Panc1 (cell line): ENCODE measurements at regions not wholly inside any gene's neighbourhood (a gene's known extent, or its start where the extent isn't known, plus 50 kb on each side); places are given as distances from the start of the nearest gene placed in this dataset.

ENCODE experiments used
- ATAC-seq: fragments of 200-7000 bp; cut with Tn5 transposase; 2 replicates; pipeline ENCODE4 v1.9.1; 2020; ENCODE audit warnings: mild to moderate bottlenecking, moderate library complexity
- BruUV-seq: library from RNA; stranded (reverse); fragments of 400-500 nt; replicated peaks from 2 replicates; lab custom pipeline; 2021; lab: Mats Ljungman, UMichigan
- CTCF ChIA-PET: fragments of 300-600 bp; sonication (Branson Sonifier 250); formaldehyde crosslinking; loops from one replicate; lab custom pipeline; 2022; ENCODE audit warnings: antibody characterized with exemption; lab: Charles Lee
- POLR2A ChIA-PET: fragments of 300-600 bp; sonication (Branson Sonifier 250); formaldehyde crosslinking; loops from one replicate; lab custom pipeline; 2022; ENCODE audit warnings: antibody characterized with exemption; lab: Charles Lee
- DNase-seq: peaks from one replicate; pipeline ENCODE4 v3.0.0-alpha.2; 2010; ENCODE audit warnings: low read depth, low spot score
- H3K27ac ChIP-seq: 2 replicates; pipeline ENCODE4 v1.5.1; 2011; ENCODE audit warnings: mild to moderate bottlenecking, low read length, inconsistent platforms
- H3K27me3 ChIP-seq: fragments of 200-500 bp; sonication (Bioruptor generic); 2 replicates; pipeline ENCODE4 v1.6.0; 2014; ENCODE audit warnings: low read length, inconsistent platforms; ENCODE audit not compliant: control insufficient read depth, insufficient read depth
- H3K36me3 ChIP-seq: fragments of 200-500 bp; sonication (Bioruptor generic); 2 replicates; pipeline ENCODE4 v1.5.1; 2014; ENCODE audit warnings: inconsistent platforms, mild to moderate bottlenecking, low read length, moderate library complexity; ENCODE audit not compliant: control insufficient read depth, insufficient read depth
- H3K4me1 ChIP-seq: 2 replicates; pipeline ENCODE4 v1.5.1; 2011; ENCODE audit warnings: inconsistent platforms, mild to moderate bottlenecking, low read length, moderate library complexity; ENCODE audit not compliant: control insufficient read depth, insufficient read depth
- H3K4me3 ChIP-seq, 2 experiments: 2 replicates each; pipeline ENCODE4 v1.5.1; 2011 to 2012; ENCODE audit warnings: low read depth in 2 of 2, low read length in 2 of 2, mild to moderate bottlenecking in 2 of 2, inconsistent platforms in 1 of 2, moderate library complexity in 1 of 2
- H3K9me3 ChIP-seq: fragments of 200-500 bp; sonication (Bioruptor generic); 2 replicates; pipeline ENCODE4 v1.5.1; 2014; ENCODE audit warnings: low read depth, mild to moderate bottlenecking, inconsistent platforms, low read length, moderate library complexity; ENCODE audit not compliant: control insufficient read depth, insufficient read depth
- CTCF ChIP-seq: fragments of 450-650 bp; IDR thresholded peaks from 2 replicates; pipeline ENCODE4 v1.5.1; 2017; ENCODE audit warnings: mild to moderate bottlenecking
- POLR2AphosphoS5 ChIP-seq: IDR thresholded peaks from 2 replicates; pipeline ENCODE4 v1.6.1; 2012; ENCODE audit warnings: mild to moderate bottlenecking, low read depth, low read length, moderate library complexity
- SIN3A ChIP-seq: IDR thresholded peaks from 2 replicates; pipeline ENCODE4 v1.6.1; 2012; ENCODE audit warnings: low read depth, mild to moderate bottlenecking, low read length, moderate library complexity, borderline replicate concordance; ENCODE audit not compliant: insufficient read depth
- TCF7L2 ChIP-seq: IDR thresholded peaks from 2 replicates; pipeline ENCODE4 v1.6.1; 2011; ENCODE audit warnings: mild to moderate bottlenecking, low read depth, low read length, inconsistent platforms
- in situ Hi-C: cut with HindIII; loops from 2 replicates; pipeline ENCODE4 v1.10.0; 2016; ENCODE audit warnings: low sequenced_read_pairs, low pct_unique_long_range_greater_than_20kb
- intact Hi-C: fragments of 100-400 bp; cut with micrococcal nuclease; formaldehyde crosslinking; loops from one replicate; pipeline ENCODE4 v1.10.0; 2022; ENCODE audit not compliant: unreplicated experiment
- TF ChIP-seq, protein P1 (sequence below), 2 experiments: IDR thresholded peaks; 2 replicates each; pipeline ENCODE4 v1.6.1; 2011 to 2012; ENCODE audit warnings: low read depth in 2 of 2, control low read depth in 1 of 2, low read length in 1 of 2, mild to moderate bottlenecking in 1 of 2, moderate library complexity in 1 of 2; ENCODE audit not compliant: insufficient read depth in 1 of 2

- TF ChIP-seq, protein P1, sequence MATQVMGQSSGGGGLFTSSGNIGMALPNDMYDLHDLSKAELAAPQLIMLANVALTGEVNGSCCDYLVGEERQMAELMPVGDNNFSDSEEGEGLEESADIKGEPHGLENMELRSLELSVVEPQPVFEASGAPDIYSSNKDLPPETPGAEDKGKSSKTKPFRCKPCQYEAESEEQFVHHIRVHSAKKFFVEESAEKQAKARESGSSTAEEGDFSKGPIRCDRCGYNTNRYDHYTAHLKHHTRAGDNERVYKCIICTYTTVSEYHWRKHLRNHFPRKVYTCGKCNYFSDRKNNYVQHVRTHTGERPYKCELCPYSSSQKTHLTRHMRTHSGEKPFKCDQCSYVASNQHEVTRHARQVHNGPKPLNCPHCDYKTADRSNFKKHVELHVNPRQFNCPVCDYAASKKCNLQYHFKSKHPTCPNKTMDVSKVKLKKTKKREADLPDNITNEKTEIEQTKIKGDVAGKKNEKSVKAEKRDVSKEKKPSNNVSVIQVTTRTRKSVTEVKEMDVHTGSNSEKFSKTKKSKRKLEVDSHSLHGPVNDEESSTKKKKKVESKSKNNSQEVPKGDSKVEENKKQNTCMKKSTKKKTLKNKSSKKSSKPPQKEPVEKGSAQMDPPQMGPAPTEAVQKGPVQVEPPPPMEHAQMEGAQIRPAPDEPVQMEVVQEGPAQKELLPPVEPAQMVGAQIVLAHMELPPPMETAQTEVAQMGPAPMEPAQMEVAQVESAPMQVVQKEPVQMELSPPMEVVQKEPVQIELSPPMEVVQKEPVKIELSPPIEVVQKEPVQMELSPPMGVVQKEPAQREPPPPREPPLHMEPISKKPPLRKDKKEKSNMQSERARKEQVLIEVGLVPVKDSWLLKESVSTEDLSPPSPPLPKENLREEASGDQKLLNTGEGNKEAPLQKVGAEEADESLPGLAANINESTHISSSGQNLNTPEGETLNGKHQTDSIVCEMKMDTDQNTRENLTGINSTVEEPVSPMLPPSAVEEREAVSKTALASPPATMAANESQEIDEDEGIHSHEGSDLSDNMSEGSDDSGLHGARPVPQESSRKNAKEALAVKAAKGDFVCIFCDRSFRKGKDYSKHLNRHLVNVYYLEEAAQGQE (IDR thresholded peaks at IDR 0.05; ENCODE audit: insufficient read depth in 1 of 2, low read depth in 2 of 2, low read length in 1 of 2), result no peak
- no peak for TF ChIP-seq CTCF
- no peak for TF ChIP-seq SIN3A
- no peak for TF ChIP-seq POLR2AphosphoS5
- TF ChIP-seq TCF7L2, result no peak
- no peaks in the 10 kb centered on the region for H3K9me3 ChIP-seq
- H3K36me3 ChIP-seq, result no peaks in the 10 kb centered on the region
- no peaks in the 10 kb centered on the region for H3K4me1 ChIP-seq
- intact Hi-C loops, result no loop called here
- no peak for DNase-seq
- no TSS peak for BruUV-seq
- ChIA-PET POLR2A (no interaction called here), CTCF (no interaction called here)
- no peak overlapping the region for H3K4me3 ChIP-seq
- in situ Hi-C loops, result no loop called here
- no peak overlapping the region for H3K27ac ChIP-seq
- ATAC-seq, result no peak
- no peaks in the 10 kb centered on the region for H3K27me3 ChIP-seq
Observed at GRCh38 chr9:2934241-2934650, 90.4 kb upstream of the PUM3 start.

DNA sequence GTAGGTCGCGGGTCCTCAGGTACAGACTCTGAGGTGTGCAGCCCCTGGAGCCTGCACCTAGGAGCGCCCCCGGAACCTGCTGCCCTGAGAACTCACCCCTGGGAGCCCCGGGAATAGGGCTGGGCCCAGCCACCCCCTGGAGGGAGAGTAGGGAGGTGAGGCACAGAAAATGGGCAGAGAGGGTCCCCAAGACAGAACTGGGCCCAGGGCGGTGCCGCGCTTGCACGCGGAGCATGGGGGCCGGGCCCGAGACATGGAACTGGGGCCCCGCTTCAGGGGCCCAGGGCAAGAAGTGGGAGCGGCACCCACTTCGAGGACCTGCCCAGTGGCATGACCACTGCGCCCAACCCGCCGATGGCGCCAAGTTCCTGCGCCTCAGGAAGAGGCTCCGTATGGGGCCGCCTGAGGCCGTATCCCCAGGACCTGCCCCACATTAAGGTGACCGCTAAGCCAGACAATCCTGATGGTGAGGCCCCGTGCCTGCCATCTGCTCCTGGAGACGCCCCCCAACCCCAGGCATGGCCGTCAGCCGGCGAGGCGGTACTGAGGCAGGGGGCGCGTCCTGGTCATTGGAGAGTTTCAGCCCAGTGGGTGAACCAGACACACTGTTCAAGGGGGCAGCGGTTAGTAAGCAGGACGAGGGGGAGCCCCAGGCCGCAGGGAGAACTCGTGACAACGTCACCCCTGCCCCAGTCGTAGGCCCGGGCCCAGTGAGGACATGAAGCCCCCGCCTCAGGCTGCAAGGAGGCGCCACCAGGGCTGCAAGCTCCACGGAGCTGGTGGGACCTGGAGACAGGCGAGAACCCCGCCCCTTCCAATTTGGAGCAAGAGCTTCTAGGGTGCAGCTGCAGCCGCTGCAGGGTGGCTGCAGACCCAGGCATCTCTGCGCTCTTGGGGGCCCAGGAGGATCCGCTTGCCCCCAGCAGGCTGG, 89.5 kb upstream of the PUM3 start:
- H3K27me3 ChIP-seq, result no peaks in the 10 kb centered on the region
- intact Hi-C loops (no loop called here), in situ Hi-C loops (no loop called here)
- ChIA-PET POLR2A (no interaction called here), CTCF (no interaction called here)
- ATAC-seq (no peak), DNase-seq (no peak)
- no peak overlapping the region for H3K27ac ChIP-seq
- no peaks in the 10 kb centered on the region for H3K36me3 ChIP-seq
- no peaks in the 10 kb centered on the region for H3K4me1 ChIP-seq
- no peaks in the 10 kb centered on the region for H3K9me3 ChIP-seq
- TF ChIP-seq, protein P1 (IDR thresholded peaks at IDR 0.05; ENCODE audit: insufficient read depth in 1 of 2, low read depth in 2 of 2, low read length in 1 of 2), result no peak
- TF ChIP-seq CTCF (no peak), POLR2AphosphoS5 (no peak), TCF7L2 (no peak), SIN3A (no peak)
- no peak overlapping the region for H3K4me3 ChIP-seq
- no TSS peak for BruUV-seq
